ENCODE measurements at regions not wholly inside any gene's neighbourhood (a gene's known extent, or its start where the extent isn't known, plus 50 kb on each side); places are given as distances from the start of the nearest gene placed in this dataset.

DNA sequence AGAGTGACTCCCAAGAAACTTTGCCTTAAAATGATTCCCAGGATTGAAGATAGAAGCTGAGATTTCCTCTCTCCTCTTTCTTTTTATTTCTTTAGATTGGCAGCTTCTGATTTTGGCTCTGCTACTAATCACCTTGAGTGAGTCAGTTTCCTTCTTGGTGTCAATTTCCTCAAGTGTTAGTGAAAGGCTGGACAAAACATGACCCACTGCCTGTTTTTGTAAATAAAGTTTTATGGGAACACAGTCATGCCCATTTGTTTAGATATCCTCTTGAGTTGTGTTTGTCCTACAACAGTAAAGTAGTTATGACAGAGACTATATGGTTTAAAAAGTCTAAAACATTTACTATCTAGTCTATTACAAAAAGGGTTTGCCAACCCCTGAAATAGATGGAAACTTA lies 227.2 kb upstream of the TBX3 start:
- Histone ChIP-seq H3K4me3 (no peak overlapping the region), H3K4me1 (ENCODE audit: low read depth) (no peaks in the 10 kb centered on the region), H3K27ac (no peak overlapping the region), H3K27me3 (no peaks in the 10 kb centered on the region), H3K36me3 (no peaks in the 10 kb centered on the region), H3K9me3 (ENCODE audit: low read depth) (no peaks in the 10 kb centered on the region)
- TF ChIP-seq, protein P1, sequence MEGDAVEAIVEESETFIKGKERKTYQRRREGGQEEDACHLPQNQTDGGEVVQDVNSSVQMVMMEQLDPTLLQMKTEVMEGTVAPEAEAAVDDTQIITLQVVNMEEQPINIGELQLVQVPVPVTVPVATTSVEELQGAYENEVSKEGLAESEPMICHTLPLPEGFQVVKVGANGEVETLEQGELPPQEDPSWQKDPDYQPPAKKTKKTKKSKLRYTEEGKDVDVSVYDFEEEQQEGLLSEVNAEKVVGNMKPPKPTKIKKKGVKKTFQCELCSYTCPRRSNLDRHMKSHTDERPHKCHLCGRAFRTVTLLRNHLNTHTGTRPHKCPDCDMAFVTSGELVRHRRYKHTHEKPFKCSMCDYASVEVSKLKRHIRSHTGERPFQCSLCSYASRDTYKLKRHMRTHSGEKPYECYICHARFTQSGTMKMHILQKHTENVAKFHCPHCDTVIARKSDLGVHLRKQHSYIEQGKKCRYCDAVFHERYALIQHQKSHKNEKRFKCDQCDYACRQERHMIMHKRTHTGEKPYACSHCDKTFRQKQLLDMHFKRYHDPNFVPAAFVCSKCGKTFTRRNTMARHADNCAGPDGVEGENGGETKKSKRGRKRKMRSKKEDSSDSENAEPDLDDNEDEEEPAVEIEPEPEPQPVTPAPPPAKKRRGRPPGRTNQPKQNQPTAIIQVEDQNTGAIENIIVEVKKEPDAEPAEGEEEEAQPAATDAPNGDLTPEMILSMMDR (IDR thresholded peaks at IDR 0.05; ENCODE audit: low read depth, low read length), result no peak
- no peak for DNase-seq (ENCODE audit: low read depth in 1 of 2, low spot score in 1 of 2)

DNA sequence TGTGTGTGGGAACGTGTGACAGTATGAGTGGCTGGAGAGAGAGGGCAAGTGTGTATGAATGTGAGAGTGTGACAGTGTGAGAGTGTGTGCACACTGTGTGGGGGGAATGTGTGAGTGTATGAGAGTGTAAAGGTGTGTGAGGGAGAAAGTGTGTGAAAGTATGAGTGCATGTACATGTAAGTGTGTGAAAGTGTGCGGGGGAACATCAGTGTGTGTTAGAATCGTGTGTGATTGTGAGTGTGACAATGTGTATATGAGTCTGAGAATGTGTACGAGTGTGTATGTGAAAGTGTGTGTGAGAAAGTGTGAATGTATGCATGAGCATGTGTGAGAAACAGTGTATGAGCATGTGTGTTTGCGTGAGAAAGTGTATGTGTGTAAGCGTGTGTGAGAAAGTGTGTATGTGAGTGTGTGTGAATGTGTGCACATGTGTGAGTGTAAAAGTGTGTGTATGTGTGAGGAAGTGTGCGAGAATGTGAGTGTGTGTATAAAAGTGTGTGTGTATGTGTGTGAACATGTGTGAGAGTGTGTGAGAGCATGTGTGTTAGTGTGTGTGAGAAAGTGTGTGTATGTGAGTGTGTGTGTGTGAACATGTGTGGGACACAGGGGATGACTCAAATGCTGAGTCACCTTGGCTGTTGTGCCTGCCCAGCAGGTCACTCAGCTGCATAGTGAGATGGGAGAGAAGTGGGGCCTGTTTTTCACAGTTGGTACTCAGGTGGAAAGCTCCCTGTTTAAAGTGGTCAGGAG lies 220.5 kb upstream of the TBX3 start:
- Histone ChIP-seq H3K27ac (no peak overlapping the region), H3K4me1 (ENCODE audit: low read depth) (no peaks in the 10 kb centered on the region), H3K36me3 (no peaks in the 10 kb centered on the region), H3K9me3 (ENCODE audit: low read depth) (no peaks in the 10 kb centered on the region), H3K27me3 (no peaks in the 10 kb centered on the region), H3K4me3 (no peak overlapping the region)
- TF ChIP-seq, protein P1 (IDR thresholded peaks at IDR 0.05; ENCODE audit: low read depth, low read length), result no peak
- peak in 1 of 2 donors; percentile 29 for DNase-seq (ENCODE audit: low read depth in 1 of 2, low spot score in 1 of 2)

DNA sequence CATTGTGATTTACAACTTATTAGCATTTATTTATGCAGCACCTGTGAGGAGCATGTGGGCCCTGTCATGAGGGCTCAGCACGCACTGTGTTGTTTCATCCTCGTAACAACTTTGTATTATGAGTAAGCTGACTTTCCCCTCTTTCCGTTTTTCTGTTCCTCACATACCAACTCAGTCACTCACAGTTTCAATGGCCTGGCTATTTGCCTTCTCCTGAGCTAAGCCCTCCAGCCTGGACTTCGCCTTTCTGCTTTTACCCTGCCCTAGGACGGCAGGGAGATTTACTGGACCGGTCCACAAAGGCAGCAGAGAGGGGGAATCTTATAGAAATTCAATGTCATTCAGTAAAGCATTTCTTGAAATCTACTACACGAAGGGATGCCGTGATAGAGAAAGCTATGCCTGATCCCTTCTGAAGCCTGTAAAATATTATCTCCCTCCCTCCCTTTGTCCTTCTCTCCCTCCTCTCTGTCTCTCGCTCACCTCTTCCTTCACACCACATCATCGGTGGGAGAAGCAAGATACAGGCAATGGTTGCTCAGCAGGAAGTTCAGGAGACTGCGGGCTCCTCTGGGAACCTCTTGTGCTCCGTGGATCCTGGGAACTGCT lies 219.2 kb upstream of the TBX3 start:
- peak in 1 of 2 donors; percentile 68 for DNase-seq (ENCODE audit: low read depth in 1 of 2, low spot score in 1 of 2)
- H3K27ac ChIP-seq, result no peak overlapping the region

DNA sequence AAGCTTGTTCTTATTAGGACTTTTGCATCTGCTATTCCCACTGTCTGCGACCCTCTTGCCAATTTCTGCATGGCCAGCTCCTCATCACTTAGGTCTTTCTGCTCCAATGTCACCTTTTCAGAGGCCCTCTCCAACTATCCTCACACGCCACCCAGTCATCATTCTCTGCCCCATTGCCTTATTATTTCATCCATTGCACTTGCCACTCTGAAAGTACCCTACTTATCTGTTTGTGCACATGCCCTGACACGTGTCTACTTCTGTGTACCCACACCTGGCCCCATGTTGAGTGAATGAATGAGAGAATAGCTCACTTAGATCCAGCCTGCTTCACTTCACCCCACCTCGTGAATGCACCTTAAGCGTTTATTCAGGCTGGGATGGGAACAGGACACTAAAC lies 218.7 kb upstream of the TBX3 start:
- H3K9me3 ChIP-seq (ENCODE audit: low read depth), result no peaks in the 10 kb centered on the region
- TF ChIP-seq, protein P1 (IDR thresholded peaks at IDR 0.05; ENCODE audit: low read depth, low read length), result no peak
- H3K4me1 ChIP-seq (ENCODE audit: low read depth), result no peaks in the 10 kb centered on the region
- H3K4me3 ChIP-seq, result no peak overlapping the region
- H3K36me3 ChIP-seq, result no peaks in the 10 kb centered on the region
- no peak overlapping the region for H3K27ac ChIP-seq
- H3K27me3 ChIP-seq, result no peaks in the 10 kb centered on the region
- no peak for DNase-seq (ENCODE audit: low read depth in 1 of 2, low spot score in 1 of 2)

More for the DNA sequence above, 219.2 kb upstream of the TBX3 start:
- H3K4me3 ChIP-seq, result no peak overlapping the region
- H3K4me1 ChIP-seq (ENCODE audit: low read depth), result no peaks in the 10 kb centered on the region
- H3K27me3 ChIP-seq, result no peaks in the 10 kb centered on the region
- no peaks in the 10 kb centered on the region for H3K36me3 ChIP-seq
- TF ChIP-seq, protein P1 (IDR thresholded peaks at IDR 0.05; ENCODE audit: low read depth, low read length), result no peak
- H3K9me3 ChIP-seq (ENCODE audit: low read depth), result no peaks in the 10 kb centered on the region

DNA sequence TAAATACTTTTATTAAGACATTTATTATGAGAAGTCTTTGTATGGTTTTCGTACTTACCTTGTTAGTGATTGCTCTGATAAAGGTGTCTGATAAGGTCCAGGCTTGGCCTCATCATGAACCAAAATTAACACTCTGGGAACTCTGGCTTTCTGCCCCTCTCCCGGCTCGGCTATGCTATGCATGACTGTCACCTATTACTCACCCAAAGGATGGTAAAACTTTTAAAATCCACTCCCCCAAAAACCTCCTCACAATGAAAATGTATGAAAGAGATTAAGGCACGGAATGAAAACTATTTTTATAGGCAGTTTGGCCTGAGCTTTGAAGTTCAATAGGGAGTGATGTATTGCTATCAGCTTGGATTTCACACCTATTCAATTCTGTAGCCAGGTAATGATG lies 217.3 kb upstream of the TBX3 start:
- H3K36me3 ChIP-seq, result no peaks in the 10 kb centered on the region
- H3K27ac ChIP-seq, result no peak overlapping the region
- no peak overlapping the region for H3K4me3 ChIP-seq
- H3K9me3 ChIP-seq (ENCODE audit: low read depth), result no peaks in the 10 kb centered on the region
- H3K4me1 ChIP-seq (ENCODE audit: low read depth), result no peaks in the 10 kb centered on the region
- no peaks in the 10 kb centered on the region for H3K27me3 ChIP-seq
- TF ChIP-seq, protein P1 (IDR thresholded peaks at IDR 0.05; ENCODE audit: low read depth, low read length), result no peak
- no peak for DNase-seq (ENCODE audit: low read depth in 1 of 2, low spot score in 1 of 2)
